ENCODE measurements at regions not wholly inside any gene's neighbourhood (a gene's known extent, or its start where the extent isn't known, plus 50 kb on each side); places are given as distances from the start of the nearest gene placed in this dataset.
"Not testable (repeated sequence)": the region's sequence is repeated elsewhere in the genome, so short reads cannot be mapped to it uniquely, and the experiment has no call there.

- DNase-seq, result no peak
These were observed 442.2 kb upstream of the MAN1A1 start for GRCh38 chr6:119791736-119792135.

DNA sequence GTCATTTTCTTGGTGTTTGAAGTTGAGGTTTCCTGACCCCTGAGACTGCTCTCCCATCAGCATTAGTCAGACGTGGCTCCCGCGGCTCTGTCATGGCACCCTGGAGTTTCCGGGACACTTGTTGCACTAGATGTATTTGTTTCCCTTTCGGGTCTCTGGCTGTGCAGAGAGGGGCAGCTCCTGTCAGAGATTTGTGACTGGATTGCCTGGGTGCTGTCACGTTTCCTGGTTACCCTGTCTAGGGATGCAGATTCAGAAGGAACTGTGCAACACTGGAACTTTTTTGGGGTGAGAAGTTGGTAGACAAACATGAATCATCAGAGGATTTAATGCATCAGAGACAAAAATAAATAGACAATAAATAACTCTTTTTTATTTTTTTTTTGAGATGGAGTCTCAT lies 431.8 kb upstream of the MAN1A1 start:
- no peak for DNase-seq

DNA sequence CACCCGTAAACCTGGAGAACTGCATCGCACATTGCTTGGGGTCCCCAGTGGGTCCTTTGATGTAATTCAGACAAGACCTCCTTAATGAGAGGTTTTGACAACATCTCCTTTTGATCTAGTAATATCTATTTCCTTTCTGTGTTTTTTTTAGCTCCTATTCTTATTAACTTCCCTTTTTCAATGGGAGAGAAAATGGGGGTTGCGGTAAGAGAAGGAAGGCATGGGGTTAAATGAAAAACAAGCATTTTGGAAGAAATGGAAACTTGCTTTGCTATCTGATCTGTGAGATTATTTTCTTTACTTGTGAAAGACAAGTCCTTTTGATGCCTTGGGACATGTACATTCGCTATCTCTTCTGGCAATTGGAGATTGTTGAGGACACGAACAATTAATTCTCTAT lies 418.6 kb upstream of the MAN1A1 start:
- DNase-seq, result no peak

DNA sequence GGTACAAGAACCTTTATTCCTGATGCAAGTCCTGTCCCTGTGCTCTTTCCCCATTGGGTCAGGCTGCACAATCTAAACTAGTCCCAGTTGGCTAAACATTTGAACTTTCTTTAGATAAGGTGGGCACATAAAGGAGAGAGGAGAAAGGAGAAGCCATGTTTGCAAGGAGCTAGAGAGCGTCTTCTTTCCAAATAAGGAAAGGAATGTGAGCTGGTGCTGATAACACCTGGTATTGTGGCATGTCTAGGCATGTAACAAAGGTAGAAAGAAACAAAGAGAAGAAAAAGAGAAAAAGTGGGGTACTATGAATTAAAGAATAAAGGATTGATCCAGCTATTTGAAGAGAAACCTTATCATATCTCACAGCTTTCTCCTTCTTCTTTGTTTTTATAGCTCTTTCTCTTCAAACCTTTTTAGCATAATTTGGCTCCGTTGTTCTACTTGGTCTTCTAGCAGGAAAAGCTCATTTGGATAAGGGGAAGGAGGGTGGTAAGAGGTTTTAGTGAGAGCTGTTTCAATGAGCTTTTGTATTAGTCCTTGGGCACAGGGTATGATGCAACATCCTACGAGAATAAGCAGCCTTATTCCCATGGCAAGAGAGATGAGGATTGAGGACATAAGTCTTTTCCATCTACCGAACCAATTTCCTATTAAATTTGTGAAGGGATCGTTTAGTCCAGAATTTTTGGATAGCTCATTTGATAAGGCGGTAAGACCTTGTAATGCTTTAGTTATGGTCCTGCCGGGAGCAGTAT lies 415.5 kb upstream of the MAN1A1 start:
- DNase-seq, result no peak

DNA sequence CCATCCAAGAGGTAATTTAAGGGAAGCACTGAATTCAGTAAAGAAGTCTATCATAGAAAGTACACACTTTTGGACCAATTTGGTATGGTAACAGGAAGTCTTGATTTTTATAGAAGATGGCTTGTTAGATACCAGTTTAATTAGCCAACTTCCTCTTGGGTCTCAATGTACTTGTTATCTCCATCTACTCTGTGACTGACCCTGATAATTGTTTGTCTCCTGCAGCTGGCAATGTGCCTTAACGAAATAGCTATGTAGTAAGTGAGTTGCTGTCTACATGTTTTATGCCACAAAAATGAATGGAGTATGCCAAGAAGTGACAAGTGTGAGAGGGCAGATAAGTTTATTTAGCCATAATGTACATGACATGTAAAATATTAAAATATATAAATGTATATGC lies 410.5 kb upstream of the MAN1A1 start:
- no peak for DNase-seq

DNA sequence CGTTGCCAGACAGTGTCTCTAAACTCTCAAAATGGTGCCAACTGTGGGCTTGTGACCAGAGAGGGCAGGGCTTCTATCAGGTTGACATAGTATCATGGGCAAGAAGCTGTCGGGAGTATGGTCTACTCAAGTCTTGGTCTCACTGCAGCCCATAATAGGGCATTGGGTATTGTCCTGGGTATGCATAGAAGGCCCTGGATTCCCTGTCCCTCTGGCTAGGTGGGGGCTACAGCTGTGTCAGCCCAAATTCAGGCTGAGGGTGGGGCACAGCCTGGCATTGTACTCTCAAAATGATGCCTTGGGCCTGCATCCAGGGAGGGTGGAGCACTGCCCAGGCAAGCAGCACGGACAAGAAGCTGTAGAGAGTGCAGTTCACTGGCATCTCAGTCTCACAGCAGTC lies 408.8 kb upstream of the MAN1A1 start:
- DNase-seq, result no peak

GRCh38 chr6:119757467-119757866 lies 407.9 kb upstream of the MAN1A1 start:
- DNase-seq, result no peak

GRCh38 chr6:119749335-119749734 lies 399.8 kb upstream of the MAN1A1 start:
- no peak for DNase-seq

DNA sequence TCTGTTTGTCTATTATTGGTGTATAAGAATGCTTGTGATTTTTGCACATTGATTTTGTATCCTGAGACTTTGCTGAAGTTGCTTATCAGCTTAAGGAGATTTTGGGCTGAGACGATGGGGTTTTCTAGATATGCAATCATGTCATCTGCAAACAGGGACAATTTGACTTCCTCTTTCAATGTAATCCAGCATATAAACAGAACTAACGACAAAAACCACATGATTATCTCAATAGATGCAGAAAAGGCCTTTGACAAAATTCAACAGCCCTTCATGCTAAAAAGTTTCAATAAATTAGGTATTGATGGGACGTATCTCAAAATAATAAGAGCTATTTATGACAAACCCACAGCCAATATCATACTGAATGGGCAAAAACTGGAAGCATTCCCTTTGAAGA lies 399.0 kb upstream of the MAN1A1 start:
- not testable (repeated sequence) for DNase-seq

DNA sequence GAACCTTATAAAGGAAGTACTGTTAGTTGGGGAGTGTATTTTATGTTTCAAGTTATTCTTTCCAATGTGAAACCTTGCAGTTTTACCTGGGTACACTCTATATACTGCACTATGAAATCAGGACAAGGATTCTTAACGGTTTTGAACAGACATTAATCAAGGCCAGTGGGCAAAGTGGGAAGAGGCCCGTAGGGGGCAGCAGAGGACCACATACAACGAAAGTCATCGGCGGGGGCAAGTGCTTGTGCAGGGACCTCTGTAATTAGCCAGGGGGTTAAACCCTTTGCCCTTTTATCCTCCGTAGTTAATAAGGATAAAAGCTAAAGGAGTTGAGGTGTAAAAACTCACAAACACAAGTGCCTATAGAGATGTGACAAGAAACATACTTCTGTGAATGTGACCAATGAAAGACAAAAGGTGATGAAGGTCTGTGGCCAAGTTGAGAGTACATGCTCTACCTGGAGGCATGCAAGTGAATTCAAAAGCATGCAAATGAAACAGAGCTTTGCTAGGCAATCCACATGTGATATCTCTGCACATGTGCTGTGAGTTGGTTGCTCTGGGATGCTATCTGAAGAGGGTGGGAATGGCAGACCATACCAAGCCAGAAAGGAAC lies 392.7 kb upstream of the MAN1A1 start:
- DNase-seq, result peak in 2 of 5 donors; percentile 19 to 41

DNA sequence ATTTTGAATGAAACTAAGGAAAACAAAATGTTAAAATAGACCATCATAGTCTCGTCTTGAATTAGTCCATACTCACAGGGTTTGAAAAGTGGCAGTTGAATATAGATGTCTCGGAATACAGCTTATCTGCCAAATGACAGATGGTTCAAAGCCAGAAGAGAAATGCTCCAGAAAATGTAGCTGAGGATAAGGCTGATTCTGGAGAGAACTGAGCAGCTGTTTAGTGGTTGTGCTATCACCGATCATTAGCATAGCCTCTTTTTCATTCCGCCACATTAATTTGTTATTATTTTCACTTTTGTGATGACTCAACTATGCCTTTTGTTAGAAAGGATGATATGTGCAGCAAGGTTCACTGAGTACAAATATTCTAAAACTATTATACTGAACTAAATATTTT lies 390.2 kb upstream of the MAN1A1 start:
- no peak for DNase-seq

DNA sequence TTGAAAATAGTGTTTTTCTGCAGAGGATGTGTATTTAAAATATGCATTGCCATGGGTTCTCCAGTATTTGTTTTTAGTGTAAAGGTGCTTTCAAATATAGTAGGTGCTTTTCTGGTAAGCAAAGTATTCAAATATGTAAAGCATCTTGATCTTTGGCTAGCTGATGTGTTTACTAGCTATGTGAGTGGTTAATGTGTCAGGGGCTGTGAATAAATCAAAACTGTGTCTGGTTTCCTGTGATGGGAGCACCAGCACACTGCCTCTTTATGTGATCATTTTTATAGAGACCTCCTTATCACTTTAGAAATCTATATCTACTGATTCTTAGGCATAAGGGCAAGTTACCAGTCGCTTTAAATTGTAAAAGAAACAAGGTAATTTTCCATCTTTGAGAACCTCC lies 388.9 kb upstream of the MAN1A1 start:
- DNase-seq, result no peak

DNA sequence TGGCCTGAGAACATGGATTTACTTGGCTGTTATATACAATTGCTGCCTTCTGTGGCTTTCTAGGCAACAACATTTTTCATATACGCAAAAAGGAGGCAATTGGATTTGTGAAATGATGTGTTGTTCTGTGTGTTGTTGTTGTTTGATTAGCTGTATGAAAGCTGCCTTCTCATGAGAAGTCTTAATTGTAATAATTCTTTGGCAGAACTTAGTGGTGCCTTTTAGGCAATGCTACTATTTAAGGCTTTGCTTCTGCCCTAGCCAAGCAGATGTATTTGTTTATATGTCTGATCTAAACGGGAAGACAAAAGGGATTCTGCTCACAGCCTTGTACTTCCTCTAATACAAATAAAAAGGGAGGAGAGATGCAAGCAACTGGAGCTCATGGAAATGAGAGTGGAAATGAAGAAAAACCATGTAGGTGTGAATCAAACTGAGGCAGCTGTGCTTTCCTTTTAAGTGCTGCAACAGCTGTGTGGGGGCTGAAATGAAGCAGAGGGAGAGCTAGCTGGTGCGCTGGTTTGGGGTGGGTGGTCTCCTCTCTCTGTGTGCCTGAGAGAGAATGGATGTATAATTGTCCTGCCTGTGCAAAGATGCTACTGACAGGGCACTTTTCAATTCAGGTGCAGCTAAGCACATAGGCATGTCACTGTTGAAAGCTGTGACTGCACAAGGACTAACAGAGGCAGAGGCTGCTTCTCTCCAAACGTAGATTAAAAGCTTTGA lies 386.9 kb upstream of the MAN1A1 start:
- DNase-seq, result no peak

GRCh38 chr6:119735530-119735929 lies 386.0 kb upstream of the MAN1A1 start:
- no peak for DNase-seq

DNA sequence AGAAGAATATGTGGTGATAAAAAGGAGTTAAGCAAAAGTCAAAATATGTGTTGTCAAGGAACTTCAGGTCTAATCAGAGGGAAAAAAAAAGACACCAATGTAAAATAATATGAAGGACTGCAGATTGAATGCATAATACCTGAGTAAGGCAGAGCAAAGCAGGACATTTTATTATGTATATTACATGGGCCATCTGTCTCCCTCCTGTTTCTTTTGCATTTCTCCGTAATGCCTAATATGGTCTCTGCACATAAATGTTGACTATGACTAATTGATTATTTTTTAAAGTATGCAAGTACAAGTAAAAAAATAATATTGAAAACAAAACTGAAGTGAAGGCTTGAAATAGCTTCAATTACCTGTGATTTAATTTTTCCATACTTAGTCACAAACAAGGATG lies 384.7 kb upstream of the MAN1A1 start:
- no peak for DNase-seq

DNA sequence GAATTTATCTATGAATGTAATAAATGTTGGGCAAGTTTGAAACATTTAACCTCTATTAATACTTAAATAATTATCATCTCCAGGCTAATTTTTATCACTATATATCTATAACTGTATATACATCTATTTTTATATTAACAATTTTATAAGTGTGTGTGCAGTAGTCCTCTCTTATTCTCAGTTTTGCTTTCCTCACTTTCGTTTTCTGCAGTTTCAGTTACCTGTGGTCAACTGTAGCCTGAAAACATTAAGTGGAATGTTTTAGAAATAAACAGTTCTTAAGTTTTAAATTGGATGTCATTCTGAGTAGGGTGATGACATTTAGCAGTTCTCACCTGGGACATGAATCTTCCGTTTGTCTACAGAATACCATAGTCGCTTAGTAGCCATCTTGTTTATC lies 379.4 kb upstream of the MAN1A1 start:
- no peak for DNase-seq

DNA sequence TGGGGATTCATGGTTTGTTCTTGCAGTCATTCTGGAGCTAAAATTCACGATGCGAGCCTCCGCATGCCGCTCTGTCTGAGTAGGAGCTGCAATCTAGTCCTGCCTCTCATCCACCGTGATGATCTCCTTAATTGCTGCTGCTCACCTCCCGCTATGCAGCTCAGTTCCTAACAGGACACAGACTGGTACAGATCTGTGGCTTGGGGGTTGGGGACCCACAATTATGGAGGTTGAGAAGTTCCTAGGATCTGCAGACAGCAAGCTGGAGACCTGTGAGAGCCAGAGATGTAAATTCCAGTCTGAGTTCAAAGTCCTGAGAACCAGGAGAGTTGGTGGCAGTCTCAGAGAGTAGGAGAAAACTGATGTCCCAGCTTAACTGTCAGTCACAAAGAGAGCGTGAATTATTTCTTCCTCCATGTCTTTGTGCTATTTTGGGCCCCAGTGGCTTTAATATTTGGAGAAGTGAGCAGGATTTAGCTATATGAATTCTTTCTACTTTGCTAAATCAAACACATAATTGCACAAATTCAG lies 378.7 kb upstream of the MAN1A1 start:
- DNase-seq, result no peak

DNA sequence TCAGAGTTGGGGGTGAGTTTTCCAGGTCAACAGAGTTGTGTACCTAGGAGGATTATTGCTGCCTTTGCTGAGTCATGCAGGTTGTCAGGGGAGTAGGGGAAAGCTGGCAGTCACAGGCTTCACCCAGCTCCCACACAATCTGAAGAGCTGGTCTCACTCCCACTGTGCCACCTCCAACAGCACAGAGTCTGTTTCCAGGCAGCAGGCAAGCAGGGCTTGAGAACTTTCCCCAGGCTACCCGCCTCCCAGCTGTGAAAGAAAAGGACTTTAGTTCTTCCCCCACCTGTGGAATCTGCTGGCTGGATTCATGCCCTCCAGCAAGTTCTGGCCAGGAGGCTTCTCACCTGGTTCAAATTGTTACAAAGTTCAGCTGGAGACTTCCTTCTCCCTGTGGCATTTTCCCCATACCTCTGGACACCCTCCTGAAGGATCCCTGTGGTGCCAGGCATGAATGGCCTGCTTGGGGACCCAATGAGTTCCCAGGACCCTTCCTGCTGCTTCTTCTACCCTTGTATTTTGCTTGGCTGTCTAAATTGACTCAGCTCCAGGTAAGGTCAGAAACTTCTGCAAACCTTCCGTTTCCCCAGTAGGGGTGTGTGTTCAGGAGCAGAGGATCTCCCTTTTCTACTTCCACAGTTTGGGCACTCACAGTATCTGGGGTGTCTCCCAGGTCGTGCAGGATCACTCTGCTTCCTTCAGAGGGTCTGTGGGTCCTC lies 378.1 kb upstream of the MAN1A1 start:
- no peak for DNase-seq

- DNase-seq, result not testable (repeated sequence)
These were observed 377.4 kb upstream of the MAN1A1 start for GRCh38 chr6:119726912-119727311.

DNA sequence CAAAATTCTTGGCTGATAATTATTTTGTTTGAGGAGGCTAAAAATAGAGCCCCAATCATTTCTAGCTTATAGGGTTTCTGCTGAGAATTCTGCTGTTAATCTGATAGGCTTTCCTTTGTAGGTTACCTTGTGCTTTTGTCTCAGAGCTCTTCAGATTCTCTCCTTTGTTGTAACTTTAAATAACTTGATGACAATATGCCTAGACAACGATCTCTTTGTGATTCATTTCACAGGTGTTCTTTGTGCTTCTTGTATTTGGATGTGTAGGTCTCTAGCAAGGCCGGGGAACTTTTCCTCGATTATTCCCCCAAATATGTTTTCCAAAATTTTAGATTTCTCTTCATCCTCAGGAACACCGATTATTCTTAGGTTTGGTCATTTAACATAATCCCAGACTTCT lies 376.5 kb upstream of the MAN1A1 start:
- DNase-seq, result no peak

DNA sequence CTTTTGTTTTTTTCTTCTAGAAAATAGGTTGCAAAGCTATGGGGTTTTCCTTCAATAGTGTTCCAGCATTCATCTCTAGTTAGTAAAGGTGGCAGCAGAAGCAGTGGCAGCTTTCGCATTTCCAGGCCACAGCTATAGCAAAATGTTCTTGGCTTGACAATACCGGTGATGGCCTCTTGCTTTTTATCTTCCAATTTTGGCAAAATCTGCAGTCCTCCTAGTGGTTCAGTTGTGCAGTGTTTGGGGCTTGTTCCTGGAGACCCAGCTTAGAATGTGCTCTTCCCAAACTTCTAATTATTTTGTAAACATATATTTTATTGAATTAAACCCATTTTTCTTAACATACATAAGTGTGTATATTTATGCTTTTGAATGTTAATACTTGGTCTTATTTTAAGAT lies 370.6 kb upstream of the MAN1A1 start:
- DNase-seq, result no peak

- DNase-seq, result no peak
These were observed 368.4 kb upstream of the MAN1A1 start for GRCh38 chr6:119717942-119718341.

- DNase-seq, result no peak
These were observed 367.2 kb upstream of the MAN1A1 start for GRCh38 chr6:119716668-119717270.
